Omental fat pad (tissue), 3 donors: ENCODE measurements at regions not wholly inside any gene's neighbourhood (a gene's known extent, or its start where the extent isn't known, plus 50 kb on each side); places are given as distances from the start of the nearest gene placed in this dataset.
A peak's percentile ranks its signal among the peaks of the same experiment; 100 is the strongest.

Experiments used
- ATAC-seq: fragments of 150-250 bp; one replicate; pipeline ENCODE4 v1.9.1; 2016; ENCODE audit warnings: mild to moderate bottlenecking, moderate library complexity; ENCODE audit not compliant: low FRiP score
- DNase-seq: peaks from one replicate; pipeline ENCODE4 v3.0.0-alpha.2; 2019; ENCODE audit warnings: low spot score
- TF ChIP-seq, protein P1 (sequence below), 3 donors: fragments of 450-650 bp; IDR thresholded peaks; one replicate each; pipeline ENCODE4 v1.5.1; 2016 to 2017; ENCODE audit warnings: antibody characterized with exemption in 3 of 3, mild to moderate bottlenecking in 3 of 3, moderate library complexity in 2 of 3

DNA sequence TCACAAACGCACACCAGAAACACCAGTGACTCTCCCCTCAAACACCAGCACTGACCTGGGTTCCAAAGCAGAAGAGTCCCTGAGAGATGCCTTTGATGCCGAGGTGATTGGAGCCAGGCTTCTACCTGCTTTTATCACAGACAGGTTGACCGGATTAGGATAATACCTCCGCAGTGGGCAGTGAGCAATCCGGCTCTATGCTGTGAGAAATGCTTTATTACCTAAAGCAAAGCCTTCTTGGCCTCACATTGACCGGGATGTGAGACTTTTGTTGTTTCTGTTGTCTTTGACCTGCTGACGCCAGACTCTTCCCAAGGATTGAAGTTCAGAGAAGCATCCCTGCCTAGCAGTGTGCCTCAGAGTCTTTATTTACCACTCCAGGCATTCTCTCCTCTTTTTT, 320.3 kb upstream of the CLINT1 start:
- TF ChIP-seq, protein P1, sequence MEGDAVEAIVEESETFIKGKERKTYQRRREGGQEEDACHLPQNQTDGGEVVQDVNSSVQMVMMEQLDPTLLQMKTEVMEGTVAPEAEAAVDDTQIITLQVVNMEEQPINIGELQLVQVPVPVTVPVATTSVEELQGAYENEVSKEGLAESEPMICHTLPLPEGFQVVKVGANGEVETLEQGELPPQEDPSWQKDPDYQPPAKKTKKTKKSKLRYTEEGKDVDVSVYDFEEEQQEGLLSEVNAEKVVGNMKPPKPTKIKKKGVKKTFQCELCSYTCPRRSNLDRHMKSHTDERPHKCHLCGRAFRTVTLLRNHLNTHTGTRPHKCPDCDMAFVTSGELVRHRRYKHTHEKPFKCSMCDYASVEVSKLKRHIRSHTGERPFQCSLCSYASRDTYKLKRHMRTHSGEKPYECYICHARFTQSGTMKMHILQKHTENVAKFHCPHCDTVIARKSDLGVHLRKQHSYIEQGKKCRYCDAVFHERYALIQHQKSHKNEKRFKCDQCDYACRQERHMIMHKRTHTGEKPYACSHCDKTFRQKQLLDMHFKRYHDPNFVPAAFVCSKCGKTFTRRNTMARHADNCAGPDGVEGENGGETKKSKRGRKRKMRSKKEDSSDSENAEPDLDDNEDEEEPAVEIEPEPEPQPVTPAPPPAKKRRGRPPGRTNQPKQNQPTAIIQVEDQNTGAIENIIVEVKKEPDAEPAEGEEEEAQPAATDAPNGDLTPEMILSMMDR (IDR thresholded peaks at IDR 0.05) = no peak
- ATAC-seq (no peak), DNase-seq (no peak)

DNA sequence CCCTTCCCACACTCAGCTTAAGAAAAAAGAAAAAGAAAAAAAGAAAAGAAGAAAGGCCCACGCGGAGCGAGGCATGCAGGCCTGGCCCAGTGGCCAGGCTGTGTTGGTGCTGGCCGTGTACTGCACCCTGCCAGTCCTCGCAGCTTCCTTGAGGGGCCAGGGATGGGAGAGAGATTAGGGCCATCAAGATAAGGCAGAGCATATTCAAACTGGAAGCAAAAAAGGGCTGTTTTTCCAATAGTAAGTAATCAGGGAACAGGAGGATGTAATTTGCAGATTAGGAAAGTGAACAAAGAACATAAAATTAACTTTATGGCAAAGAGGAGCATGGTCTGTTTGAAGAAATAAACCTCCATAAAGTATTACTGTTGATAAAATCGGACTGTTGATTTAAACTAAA, 319.6 kb upstream of the CLINT1 start:
- ATAC-seq (no peak), DNase-seq (no peak)
- TF ChIP-seq, protein P1 (IDR thresholded peaks at IDR 0.05) = no peak

DNA sequence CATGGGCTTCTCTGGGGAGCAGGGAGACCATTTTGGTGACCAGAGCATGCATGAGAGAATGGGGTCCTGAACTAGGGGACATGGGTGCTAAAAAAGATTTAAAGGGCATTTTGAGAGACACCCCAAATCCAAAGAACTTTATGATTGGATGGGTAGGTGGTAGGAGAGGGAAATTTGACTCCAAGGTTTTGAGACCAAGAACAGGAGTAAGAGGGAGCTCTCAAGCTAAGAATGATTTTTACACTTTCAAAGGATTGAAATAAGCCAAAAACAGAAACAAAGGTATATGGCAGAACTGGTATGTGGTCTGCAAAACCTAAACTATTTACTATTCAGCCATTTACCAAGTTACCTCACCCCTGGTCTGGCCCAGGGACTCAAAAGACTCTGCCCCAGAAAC, 318.2 kb upstream of the CLINT1 start:
- ATAC-seq (no peak), DNase-seq (no peak)
- TF ChIP-seq, protein P1 (IDR thresholded peaks at IDR 0.05) = no peak

DNA sequence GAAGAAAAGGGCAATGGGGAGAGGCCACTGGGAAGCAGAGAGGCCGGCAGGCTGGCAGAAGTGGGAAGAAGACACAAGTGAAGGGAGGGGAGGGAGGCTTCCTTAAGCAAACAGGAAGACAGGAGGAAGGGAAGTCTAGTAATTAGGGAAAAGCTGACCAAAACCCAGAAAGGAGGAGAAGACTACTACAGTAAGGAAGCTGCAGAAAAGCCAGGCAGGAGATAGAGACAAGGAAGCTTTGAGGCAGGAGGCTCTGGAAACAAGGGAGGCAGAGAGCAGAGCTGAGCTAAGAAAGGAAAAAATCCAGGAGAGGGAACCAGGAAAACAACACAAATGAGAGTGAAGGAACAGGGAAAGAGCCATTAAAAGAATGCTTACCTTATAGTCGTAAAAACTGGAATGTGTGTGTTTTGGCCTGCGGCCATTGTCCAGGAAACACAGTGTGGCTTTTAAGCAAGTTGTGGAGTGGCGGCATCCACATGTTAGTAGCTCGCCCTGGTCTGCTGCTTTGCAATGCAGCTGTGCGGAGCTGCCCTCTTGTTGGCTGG, 317.1 kb upstream of the CLINT1 start:
- DNase-seq (no peak), ATAC-seq (no peak)
- TF ChIP-seq, protein P1 (IDR thresholded peaks at IDR 0.05) = no peak

DNA sequence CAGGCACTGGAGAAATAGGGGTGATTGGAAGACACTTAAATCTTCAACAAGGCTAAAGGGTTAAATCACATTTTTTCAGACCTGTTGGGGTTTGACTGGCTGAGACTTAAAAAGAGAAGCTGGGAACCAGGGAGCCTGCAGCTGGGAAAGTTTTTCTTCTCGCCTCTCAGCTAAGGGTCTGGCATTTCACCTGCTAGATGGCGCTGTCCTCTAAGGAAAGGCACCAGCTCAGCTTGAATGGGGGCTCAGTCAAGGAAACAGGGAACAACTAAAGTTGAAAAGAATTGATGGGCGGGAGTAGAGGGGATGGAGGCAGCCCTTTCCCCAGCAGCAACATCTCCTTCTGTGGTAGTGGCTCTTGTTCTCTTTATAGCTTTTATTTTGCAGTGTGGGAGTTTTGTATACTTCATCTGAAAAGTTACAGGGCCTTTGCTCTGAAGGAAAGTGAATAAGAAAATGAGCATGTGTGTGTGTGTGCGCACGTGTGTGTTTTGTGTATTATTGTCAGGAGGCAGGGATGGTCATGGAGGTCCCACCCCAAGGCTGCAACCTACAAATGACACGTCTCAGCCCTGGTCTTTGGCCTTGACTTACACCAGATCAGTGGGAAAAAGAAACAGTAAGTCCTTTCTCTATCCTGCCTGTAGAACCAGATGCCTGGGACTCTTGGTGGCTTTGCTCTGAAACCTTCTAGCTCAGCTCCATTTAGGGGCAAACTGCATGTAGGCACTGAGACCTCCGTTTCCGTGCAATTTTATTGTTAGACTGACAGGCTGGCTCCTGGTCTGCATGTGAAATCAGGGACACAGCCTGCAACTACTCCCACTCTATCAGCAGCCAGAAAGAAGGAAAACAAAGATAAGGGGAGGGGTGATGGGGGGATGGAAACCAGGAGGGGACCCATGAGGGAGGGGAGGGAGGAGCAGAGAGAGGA, 316.2 kb upstream of the CLINT1 start:
- ATAC-seq (peak; percentile 70), DNase-seq (peak; percentile 76)
- TF ChIP-seq, protein P1 (IDR thresholded peaks at IDR 0.05) = no peak

DNA sequence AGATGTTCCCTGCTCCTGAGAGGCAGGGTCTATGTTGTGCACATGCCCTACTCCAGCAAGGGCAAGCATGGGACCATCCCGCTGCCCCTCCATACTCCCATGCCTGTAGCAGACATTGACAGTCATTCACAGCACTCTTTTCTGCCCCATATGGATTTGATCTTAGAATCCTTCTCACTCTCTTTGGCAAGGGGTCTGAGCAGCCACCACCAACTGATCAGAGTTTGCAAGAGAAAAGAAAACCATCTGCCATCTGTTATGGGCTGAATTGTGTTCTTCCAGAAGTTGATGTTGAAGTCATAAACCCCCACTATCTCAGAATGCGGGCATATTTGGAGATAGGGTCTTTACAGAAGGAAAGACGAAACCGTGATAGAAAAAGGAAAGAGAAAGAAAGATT, 315.1 kb upstream of the CLINT1 start:
- DNase-seq = no peak
- TF ChIP-seq, protein P1 (IDR thresholded peaks at IDR 0.05) = no peak
- ATAC-seq = no peak

DNA sequence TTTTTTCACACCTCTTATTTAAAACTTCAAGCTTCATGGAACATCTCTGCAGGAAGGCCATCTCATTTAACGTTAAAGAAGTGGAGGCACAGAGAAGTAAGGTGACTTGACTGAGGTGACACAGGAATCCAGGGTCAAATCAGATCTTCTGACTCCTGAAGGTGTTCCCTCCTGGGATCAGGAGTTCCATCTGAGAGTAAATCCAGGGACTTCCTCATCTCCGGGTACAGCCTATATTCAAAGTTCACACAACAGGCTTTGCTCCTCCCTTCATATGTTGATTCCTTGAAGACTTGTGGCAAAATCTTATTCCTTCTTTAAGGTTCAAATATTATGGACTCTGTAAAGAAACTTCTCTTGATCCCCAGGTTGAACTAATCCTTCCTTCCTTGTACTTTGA, 313.1 kb upstream of the CLINT1 start:
- DNase-seq = no peak
- no peak for ATAC-seq
- TF ChIP-seq, protein P1 (IDR thresholded peaks at IDR 0.05) = no peak
